ENCODE measurements at regions not wholly inside any gene's neighbourhood (a gene's known extent, or its start where the extent isn't known, plus 50 kb on each side); places are given as distances from the start of the nearest gene placed in this dataset.
"Not testable (repeated sequence)": the region's sequence is repeated elsewhere in the genome, so short reads cannot be mapped to it uniquely, and the experiment has no call there.

- Histone ChIP-seq H3K9me2 (replicated peaks; ENCODE audit: insufficient read depth) (no peaks in the 10 kb centered on the region), H3K4me1 (ENCODE audit: insufficient read depth) (no peaks in the 10 kb centered on the region), H4K20me1 (ENCODE audit: insufficient read depth, poor library complexity, severe bottlenecking) (no peaks in the 10 kb centered on the region), H2AFZ (no peak overlapping the region), H3K79me2 (no peaks in the 10 kb centered on the region), H3K4me3 (no peak overlapping the region), H3K36me3 (replicated peaks; ENCODE audit: insufficient read depth, low read depth) (no peaks in the 10 kb centered on the region), H3K4me2 (no peak overlapping the region), H3K27ac (no peak overlapping the region), H3K9me3 (ENCODE audit: low read depth) (no peaks in the 10 kb centered on the region), H3K27me3 (no peaks in the 10 kb centered on the region)
- TF ChIP-seq EZH2phosphoT487 (IDR thresholded peaks at IDR 0.05; ENCODE audit: low read depth, severe bottlenecking, unreplicated experiment), result no peak
- TF ChIP-seq, protein P1, sequence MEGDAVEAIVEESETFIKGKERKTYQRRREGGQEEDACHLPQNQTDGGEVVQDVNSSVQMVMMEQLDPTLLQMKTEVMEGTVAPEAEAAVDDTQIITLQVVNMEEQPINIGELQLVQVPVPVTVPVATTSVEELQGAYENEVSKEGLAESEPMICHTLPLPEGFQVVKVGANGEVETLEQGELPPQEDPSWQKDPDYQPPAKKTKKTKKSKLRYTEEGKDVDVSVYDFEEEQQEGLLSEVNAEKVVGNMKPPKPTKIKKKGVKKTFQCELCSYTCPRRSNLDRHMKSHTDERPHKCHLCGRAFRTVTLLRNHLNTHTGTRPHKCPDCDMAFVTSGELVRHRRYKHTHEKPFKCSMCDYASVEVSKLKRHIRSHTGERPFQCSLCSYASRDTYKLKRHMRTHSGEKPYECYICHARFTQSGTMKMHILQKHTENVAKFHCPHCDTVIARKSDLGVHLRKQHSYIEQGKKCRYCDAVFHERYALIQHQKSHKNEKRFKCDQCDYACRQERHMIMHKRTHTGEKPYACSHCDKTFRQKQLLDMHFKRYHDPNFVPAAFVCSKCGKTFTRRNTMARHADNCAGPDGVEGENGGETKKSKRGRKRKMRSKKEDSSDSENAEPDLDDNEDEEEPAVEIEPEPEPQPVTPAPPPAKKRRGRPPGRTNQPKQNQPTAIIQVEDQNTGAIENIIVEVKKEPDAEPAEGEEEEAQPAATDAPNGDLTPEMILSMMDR (IDR thresholded peaks at IDR 0.05; ENCODE audit: poor library complexity), result no peak
- no peak for TF ChIP-seq EZH2 (IDR thresholded peaks at IDR 0.05; ENCODE audit: borderline replicate concordance)
- WGBS (ENCODE audit: low lambda C conversion rate, missing lambda C conversion rate), result 75% methylated on average over 2 of the region's 2 CpGs
- no peak for DNase-seq (ENCODE audit: low spot score)
Observed at GRCh38 chr1:221998186-221998612, 256.3 kb upstream of the DUSP10 start.

DNA sequence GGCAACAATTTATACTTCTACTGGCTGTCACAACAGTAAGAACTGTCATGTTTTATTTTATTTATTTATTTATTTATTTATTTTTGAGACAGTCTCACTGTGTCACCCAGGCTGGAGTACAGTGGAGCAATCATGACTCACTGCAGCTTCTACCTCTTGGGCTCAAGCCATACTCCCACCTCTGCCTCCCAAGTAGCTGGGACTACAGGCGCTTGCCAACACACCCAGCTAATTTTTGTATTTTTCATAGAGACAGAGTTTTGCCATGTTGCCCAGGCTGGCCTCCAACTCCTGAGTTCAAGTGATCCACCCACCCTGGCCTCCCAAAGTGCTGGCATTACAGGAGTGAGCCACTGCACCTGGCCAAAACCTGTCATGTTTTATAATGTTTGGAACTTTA is 255.1 kb upstream of the DUSP10 start:
- H3K27ac ChIP-seq; H3K27me3 ChIP-seq; DNase-seq (ENCODE audit: low spot score); H3K4me3 ChIP-seq; H2AFZ ChIP-seq; H4K20me1 ChIP-seq (ENCODE audit: insufficient read depth, poor library complexity, severe bottlenecking); H3K4me1 ChIP-seq (ENCODE audit: insufficient read depth); H3K79me2 ChIP-seq; H3K4me2 ChIP-seq; H3K36me3 ChIP-seq (replicated peaks; ENCODE audit: insufficient read depth, low read depth); H3K9me2 ChIP-seq (replicated peaks; ENCODE audit: insufficient read depth); H3K9me3 ChIP-seq (ENCODE audit: low read depth): not testable (repeated sequence)
- WGBS (ENCODE audit: low lambda C conversion rate, missing lambda C conversion rate), result 100% methylated on average over 1 of the region's 1 CpG

DNA sequence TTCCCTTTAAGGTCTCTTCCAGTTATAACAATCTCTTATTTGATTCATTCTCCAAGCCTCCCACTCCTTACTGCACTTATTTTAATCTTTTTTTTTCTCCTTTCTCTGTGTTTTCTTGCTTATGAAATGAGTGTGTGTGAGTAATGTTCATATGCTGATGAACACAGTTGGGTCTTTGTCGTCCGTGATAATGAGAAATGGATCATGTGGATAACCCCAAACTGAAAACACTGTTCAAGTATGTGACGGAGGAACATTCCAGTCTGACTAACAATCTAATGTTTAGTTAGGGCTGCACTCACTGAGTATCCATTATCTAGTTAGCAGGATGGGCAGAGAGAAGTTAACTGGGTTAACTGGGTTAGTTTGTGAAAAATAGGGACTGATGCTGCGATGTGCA is 253.1 kb upstream of the DUSP10 start:
- Histone ChIP-seq H3K79me2 (no peaks in the 10 kb centered on the region), H4K20me1 (ENCODE audit: insufficient read depth, poor library complexity, severe bottlenecking) (no peaks in the 10 kb centered on the region), H3K27ac (no peak overlapping the region), H3K4me2 (no peak overlapping the region), H3K9me3 (ENCODE audit: low read depth) (no peaks in the 10 kb centered on the region), H3K9me2 (replicated peaks; ENCODE audit: insufficient read depth) (no peaks in the 10 kb centered on the region), H3K27me3 (no peaks in the 10 kb centered on the region), H2AFZ (no peak overlapping the region), H3K4me1 (ENCODE audit: insufficient read depth) (no peaks in the 10 kb centered on the region), H3K4me3 (no peak overlapping the region), H3K36me3 (replicated peaks; ENCODE audit: insufficient read depth, low read depth) (no peaks in the 10 kb centered on the region)
- TF ChIP-seq EZH2 (IDR thresholded peaks at IDR 0.05; ENCODE audit: borderline replicate concordance), result no peak
- TF ChIP-seq EZH2phosphoT487 (IDR thresholded peaks at IDR 0.05; ENCODE audit: low read depth, severe bottlenecking, unreplicated experiment), result no peak
- TF ChIP-seq, protein P1 (IDR thresholded peaks at IDR 0.05; ENCODE audit: poor library complexity), result no peak
- no peak for DNase-seq (ENCODE audit: low spot score)
- 81% methylated on average over 4 of the region's 4 CpGs for WGBS (ENCODE audit: low lambda C conversion rate, missing lambda C conversion rate)

GRCh38 chr1:221994274-221994698 is 252.4 kb upstream of the DUSP10 start:
- TF ChIP-seq, protein P1 (IDR thresholded peaks at IDR 0.05; ENCODE audit: poor library complexity), result no peak
- TF ChIP-seq EZH2phosphoT487 (IDR thresholded peaks at IDR 0.05; ENCODE audit: low read depth, severe bottlenecking, unreplicated experiment), result no peak
- TF ChIP-seq EZH2 (IDR thresholded peaks at IDR 0.05; ENCODE audit: borderline replicate concordance), result no peak
- H3K27me3 ChIP-seq, result no peaks in the 10 kb centered on the region
- DNase-seq (ENCODE audit: low spot score), result no peak
- H3K4me1 ChIP-seq (ENCODE audit: insufficient read depth), result no peaks in the 10 kb centered on the region
- H3K9me2 ChIP-seq (replicated peaks; ENCODE audit: insufficient read depth), result no peaks in the 10 kb centered on the region
- H4K20me1 ChIP-seq (ENCODE audit: insufficient read depth, poor library complexity, severe bottlenecking), result no peaks in the 10 kb centered on the region
- H3K9me3 ChIP-seq (ENCODE audit: low read depth), result no peaks in the 10 kb centered on the region
- H3K79me2 ChIP-seq, result no peaks in the 10 kb centered on the region
- H2AFZ ChIP-seq, result no peak overlapping the region
- H3K27ac ChIP-seq, result no peak overlapping the region
- no peak overlapping the region for H3K4me3 ChIP-seq
- H3K36me3 ChIP-seq (replicated peaks; ENCODE audit: insufficient read depth, low read depth), result no peaks in the 10 kb centered on the region
- no peak overlapping the region for H3K4me2 ChIP-seq

Data from hepatocyte (in vitro differentiated cells).